ENCODE measurements at regions not wholly inside any gene's neighbourhood (a gene's known extent, or its start where the extent isn't known, plus 50 kb on each side); places are given as distances from the start of the nearest gene placed in this dataset.

GRCh38 chr16:48487287-48487686 lies 102.1 kb upstream of the SIAH1 start:
- DNase-seq (ENCODE audit: low read depth), result peak; percentile 32

GRCh38 chr16:48481772-48482171 lies 96.6 kb upstream of the SIAH1 start:
- DNase-seq (ENCODE audit: low read depth), result no peak

- DNase-seq (ENCODE audit: low read depth), result no peak
Observed at GRCh38 chr16:48481211-48481610, 96.0 kb upstream of the SIAH1 start.

GRCh38 chr16:48479955-48480354 lies 94.7 kb upstream of the SIAH1 start:
- no peak for DNase-seq (ENCODE audit: low read depth)

DNA sequence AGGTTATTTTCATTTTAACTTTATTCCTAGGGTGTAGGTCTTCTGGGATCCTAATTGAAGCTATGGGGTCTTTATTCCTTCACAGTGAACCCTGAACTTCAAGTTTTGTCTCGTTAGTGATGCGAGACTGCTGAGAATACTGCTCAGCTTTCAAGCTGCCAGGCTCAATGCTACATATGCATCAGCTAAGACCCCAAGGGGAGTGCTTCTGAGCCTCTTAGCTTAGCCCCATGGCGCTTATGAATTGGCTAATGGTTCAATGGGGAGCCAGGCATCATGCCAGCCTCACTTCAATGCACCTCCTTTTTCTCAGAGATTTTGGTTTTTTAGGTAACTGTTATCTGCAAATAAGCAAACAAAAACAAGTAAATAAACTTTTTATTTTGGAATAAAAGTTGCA lies 94.1 kb upstream of the SIAH1 start:
- no peak for DNase-seq (ENCODE audit: low read depth)

DNA sequence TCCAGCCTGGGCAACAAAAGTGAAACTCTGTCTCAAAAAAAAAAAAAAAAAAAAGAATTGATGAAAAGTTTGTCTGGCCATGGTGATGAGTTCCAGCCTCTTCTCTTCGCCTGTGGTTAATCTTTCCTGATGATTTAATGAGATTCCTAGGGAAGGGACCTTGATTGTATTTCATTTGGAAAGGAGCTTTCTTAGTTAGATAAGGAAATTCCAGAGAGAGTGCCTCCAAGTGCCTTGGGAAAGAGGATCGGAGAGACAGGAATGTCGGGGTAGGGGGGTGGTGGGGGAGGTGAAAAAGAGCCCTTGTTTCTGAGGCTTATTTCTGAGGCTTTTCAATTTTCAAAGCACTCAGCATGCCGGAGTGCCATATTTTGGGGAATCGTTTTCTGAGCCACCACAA lies 93.2 kb upstream of the SIAH1 start:
- DNase-seq (ENCODE audit: low read depth), result peak; percentile 23

GRCh38 chr16:48471435-48471834 lies 86.2 kb upstream of the SIAH1 start:
- no peak for DNase-seq (ENCODE audit: low read depth)

GRCh38 chr16:48462106-48462740 lies 77.0 kb upstream of the SIAH1 start:
- DNase-seq (ENCODE audit: low read depth), result no peak

GRCh38 chr16:48459167-48459566 lies 74.0 kb upstream of the SIAH1 start:
- DNase-seq (ENCODE audit: low read depth), result no peak

GRCh38 chr16:48454051-48454450 lies 68.8 kb upstream of the SIAH1 start:
- DNase-seq (ENCODE audit: low read depth), result no peak

GRCh38 chr16:48452991-48453760 lies 68.0 kb upstream of the SIAH1 start:
- DNase-seq (ENCODE audit: low read depth), result no peak

DNA sequence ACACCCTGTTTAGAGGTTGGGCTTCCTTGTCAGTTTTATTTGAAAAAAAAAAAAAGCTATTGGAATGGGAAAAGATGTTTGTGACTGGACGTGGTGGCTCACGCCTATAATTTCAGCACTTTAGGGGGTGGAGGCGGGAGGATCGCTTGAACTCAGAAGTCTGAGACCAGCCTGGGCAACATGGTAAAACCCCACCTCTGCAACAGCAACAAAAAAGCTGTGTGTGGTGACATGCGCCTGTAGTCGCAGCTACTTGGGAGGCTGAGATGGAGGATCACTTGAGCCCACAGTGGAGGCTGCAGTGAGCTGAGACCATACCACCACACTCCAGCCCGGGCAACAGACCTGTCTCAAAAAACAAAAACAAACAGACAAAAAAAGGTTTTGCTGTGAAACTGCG lies 66.1 kb upstream of the SIAH1 start:
- DNase-seq (ENCODE audit: low read depth), result no peak

- DNase-seq (ENCODE audit: low read depth), result no peak
Observed at GRCh38 chr16:48450367-48450766, 65.2 kb upstream of the SIAH1 start.

DNA sequence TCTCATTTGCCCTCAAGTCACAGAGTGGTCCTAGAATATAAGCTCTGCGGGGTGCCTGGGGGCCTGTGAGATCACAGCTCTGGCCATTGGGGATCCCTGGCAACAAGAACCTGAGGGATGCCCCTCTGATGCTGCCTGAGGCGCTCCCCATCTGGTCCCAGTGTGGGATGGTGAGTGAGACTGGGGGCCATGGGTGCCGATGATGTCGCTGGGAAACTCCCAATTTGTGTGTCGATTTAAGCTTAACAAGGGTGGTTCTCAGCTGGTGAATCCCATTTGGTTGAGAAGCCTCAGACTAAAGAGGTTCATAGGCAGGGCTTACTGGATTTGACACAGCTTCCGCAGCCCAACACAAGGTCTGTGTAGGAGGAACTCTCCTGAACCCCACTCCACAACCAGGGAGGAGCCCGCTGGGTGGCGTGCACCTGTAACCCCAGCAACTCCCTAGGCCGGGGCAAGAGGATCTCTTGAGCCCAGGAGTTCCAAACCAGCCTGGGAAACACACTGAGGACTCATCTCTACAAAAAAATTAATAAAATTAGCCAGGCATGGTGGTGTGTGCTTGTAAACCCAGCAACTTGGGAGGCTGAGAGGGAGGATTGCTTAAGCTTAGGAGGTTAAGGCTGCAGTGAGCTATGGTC lies 63.7 kb upstream of the SIAH1 start:
- no peak for DNase-seq (ENCODE audit: low read depth)

DNA sequence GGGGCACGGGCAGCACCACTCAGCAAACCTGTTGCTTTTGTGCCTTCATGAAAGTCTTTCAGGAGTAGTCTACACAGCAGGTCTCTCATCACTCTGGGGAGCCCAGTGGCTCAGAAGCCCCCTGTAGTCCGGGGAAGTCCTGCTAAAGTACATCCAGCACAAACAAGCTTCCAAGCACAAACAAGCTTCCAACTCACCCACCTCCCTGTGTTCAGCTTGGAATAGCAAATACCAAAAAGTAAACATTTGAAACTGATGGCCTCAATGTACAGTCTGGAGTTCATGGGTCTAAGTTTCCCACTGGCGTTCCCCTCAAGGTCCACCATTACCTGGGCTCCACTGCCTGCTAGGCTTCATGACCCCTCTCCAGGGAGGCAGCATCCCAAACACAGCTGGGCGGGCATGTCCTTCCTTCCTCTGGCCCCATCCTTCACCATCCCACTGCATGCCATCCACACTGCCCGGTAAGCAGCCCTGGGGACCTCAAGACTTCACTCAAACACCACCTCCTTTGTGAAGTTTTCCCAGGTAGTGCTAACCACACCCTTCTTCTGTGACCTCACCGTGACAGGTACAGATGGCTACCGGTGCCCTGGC lies 62.8 kb upstream of the SIAH1 start:
- no peak for DNase-seq (ENCODE audit: low read depth)

GRCh38 chr16:48447428-48447827 lies 62.2 kb upstream of the SIAH1 start:
- DNase-seq (ENCODE audit: low read depth), result no peak

- DNase-seq (ENCODE audit: low read depth), result no peak
Observed at GRCh38 chr16:48446534-48446920, 61.3 kb upstream of the SIAH1 start.

DNA sequence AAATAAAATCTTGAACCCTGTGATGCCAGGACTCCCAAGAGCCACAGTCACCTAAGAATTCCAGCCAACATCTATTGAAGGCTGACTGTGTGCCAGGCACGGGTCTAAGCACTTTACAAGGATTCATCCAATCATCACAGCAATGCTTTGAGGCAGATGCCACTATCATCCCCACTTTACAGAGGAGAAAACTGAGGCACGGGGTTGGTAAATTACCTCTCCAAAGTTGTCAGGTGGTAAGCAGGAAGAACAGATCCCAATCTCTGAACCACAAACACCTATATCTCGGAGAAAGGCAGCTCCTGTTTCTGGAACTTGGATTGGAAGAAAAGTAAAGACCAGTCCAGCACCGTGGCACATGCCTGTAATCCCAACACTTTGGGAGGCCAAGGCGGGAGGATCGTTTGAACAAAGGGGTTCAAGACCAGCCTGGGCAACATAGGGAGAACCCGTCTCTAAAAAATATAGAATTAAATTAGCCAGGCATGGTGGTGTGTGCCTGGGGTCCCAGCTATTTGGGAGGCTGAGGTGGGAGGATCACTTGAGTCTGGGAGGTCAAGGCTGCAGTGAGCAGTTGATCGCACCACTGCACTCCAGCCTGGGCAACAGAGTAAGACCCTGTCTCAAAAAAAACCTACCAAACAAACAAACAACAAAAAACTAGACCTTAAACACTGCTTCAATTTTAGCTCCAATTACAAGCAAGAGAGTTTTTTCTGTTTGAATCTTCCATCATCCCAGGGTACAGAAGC lies 60.7 kb upstream of the SIAH1 start:
- no peak for DNase-seq (ENCODE audit: low read depth)

DNA sequence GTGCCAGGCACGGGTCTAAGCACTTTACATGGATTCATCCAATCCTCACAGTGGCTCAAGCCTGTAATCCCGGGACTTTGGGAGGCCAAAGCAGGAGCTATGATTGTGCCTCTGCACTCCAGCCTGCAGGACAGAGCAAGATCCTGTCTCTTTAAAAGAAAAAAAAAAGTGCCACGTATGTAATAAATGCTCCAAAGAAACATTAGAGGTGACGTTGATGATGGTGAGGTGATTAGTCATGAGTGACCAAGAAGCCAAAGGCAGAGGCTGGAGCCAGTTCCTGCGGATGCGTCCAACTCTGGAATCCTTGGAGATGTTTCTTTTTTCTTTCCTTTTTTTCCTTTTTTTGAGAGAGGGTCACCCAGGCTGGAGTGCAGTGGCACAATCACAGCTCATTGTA lies 59.4 kb upstream of the SIAH1 start:
- DNase-seq (ENCODE audit: low read depth), result peak; percentile 94

GRCh38 chr16:48442379-48442778 lies 57.2 kb upstream of the SIAH1 start:
- no peak for DNase-seq (ENCODE audit: low read depth)

GRCh38 chr16:48441863-48442279 lies 56.7 kb upstream of the SIAH1 start:
- no peak for DNase-seq (ENCODE audit: low read depth)

- DNase-seq (ENCODE audit: low read depth), result no peak
Observed at GRCh38 chr16:48441106-48441505, 55.9 kb upstream of the SIAH1 start.
